ENCODE measurements at regions not wholly inside any gene's neighbourhood (a gene's known extent, or its start where the extent isn't known, plus 50 kb on each side); places are given as distances from the start of the nearest gene placed in this dataset.

DNA sequence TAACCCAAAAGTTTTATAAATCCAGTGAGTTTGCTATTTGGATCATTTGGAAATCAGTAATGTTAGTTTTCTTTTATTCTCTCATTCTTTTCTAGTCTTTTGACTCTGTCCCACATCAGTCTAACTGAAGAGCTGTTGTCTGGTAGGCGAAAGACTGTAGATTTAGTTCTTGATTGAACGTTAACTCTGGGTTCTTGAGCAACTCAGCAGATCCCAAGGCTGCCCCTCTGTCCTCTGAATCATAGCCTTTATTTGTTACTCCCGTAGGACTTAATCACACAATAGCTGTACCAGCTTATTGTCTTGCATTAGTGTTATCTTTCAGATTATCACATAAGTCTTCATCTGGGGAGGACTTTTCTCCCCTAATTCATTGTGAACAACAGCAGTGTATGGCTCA, 119.3 kb upstream of the TOM1L1 start:
- TF ChIP-seq, protein P1, sequence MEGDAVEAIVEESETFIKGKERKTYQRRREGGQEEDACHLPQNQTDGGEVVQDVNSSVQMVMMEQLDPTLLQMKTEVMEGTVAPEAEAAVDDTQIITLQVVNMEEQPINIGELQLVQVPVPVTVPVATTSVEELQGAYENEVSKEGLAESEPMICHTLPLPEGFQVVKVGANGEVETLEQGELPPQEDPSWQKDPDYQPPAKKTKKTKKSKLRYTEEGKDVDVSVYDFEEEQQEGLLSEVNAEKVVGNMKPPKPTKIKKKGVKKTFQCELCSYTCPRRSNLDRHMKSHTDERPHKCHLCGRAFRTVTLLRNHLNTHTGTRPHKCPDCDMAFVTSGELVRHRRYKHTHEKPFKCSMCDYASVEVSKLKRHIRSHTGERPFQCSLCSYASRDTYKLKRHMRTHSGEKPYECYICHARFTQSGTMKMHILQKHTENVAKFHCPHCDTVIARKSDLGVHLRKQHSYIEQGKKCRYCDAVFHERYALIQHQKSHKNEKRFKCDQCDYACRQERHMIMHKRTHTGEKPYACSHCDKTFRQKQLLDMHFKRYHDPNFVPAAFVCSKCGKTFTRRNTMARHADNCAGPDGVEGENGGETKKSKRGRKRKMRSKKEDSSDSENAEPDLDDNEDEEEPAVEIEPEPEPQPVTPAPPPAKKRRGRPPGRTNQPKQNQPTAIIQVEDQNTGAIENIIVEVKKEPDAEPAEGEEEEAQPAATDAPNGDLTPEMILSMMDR (IDR thresholded peaks at IDR 0.05), result no peak
- TF ChIP-seq EZH2 (IDR thresholded peaks at IDR 0.05) (no peak), EZH2phosphoT487 (IDR thresholded peaks at IDR 0.05) (no peak)

Data from neural progenitor cell (in vitro differentiated cells).